ENCODE measurements at regions not wholly inside any gene's neighbourhood (a gene's known extent, or its start where the extent isn't known, plus 50 kb on each side); places are given as distances from the start of the nearest gene placed in this dataset.
"Not testable (repeated sequence)": the region's sequence is repeated elsewhere in the genome, so short reads cannot be mapped to it uniquely, and the experiment has no call there.

DNA sequence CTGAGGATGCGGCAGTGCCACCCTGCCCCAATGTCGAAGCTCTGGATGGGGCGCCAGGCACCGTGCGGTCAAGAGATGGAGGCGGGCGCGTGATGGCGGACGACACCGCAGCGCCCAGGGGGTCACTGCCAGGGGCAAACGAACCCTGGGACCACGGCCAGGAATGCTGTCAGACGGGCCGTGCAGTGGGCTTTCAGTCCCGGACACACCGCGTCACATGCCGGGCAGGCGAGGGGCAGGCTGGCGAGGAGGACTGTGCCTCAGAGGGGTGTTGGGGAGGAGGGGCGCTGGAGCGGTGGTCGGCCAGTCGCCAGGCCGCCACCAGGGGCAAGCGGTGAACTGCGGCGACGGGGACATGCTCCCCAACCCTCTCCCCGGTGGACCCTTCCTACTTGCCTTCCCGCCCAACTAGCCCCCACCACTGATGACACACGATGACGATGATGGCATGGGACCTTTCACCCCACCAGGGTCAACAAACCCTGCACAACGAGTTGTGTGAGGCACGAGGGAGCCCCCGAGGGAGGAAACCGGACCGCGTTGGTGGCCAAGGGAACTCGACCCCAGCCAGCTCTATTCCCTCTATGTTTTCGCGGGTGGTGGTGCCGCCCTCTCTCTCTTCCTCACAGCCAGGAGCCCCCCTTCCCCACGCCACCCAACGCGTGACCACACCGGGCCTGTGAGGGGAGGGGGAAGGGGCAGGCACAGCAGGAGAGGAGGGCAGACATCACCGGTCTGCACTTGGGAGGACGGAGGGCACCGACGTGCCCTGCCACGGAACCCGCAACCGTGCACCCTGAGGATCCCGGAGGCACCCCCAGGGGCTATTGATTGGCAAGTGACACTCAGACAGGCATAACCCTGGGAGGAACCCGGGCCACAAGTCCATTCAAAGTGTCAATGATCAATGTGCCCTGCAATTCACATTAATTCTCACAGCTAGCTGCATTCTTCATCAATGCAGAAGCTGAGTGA is 1960.9 kb upstream of the DEFB115 start:
- no peak for DNase-seq (ENCODE audit: low read depth)

DNA sequence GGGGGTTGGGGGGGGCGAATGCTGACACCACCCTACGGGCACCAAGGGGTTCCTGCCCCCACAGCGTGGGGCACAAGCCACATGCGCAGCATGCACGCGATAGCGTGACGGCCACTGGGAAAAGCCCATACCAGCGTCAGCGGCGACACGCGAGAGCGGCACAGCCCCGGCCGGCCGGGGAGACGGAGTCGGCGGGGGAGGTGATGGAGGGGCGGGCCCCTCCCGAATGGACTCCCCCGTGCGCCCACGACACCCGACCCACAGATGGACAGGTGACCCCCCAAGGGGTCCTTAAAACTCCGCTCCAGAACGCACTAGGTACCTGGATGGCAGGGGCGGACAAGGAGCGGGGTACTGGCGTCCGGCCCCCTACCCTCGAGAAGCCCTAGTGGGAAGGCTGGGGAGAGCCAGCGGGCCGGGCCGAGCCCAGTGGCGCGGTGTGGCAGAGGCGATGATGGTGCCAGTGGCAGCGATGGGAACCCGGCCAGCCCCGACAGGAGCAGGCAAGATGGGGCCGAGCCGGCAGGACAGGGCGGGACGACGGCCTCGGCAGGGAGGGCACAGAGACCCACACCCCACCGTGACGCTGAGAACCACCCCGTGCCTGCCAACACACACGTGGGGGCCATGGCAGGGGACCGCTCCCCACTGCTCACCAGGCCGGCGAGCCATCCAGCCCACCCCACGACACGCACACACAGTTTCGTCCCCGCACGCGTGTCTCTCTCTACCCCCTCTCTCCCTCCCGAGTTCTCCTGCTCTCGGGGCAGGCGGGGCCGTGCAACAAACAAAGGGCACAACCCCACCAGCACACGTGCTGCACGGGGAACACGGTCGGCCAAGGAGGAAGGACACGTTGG is 1959.8 kb upstream of the DEFB115 start:
- no peak for DNase-seq (ENCODE audit: low read depth)

DNA sequence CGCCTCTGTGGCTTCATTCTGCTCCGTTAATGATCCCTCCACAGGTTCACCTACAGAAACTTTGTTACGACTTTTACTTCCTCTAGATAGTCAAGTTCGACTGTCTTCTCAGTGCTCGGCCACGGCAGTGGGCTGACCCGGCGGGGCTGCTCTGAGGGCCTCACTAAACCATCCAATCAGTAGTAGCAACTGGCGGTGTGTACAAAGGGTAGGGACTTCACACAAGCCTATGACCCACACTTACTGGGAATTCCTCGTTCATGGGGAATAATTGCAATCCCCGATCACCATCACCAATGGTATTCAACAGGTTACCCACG is 1959.2 kb upstream of the DEFB115 start:
- DNase-seq (ENCODE audit: low read depth): no peak

DNA sequence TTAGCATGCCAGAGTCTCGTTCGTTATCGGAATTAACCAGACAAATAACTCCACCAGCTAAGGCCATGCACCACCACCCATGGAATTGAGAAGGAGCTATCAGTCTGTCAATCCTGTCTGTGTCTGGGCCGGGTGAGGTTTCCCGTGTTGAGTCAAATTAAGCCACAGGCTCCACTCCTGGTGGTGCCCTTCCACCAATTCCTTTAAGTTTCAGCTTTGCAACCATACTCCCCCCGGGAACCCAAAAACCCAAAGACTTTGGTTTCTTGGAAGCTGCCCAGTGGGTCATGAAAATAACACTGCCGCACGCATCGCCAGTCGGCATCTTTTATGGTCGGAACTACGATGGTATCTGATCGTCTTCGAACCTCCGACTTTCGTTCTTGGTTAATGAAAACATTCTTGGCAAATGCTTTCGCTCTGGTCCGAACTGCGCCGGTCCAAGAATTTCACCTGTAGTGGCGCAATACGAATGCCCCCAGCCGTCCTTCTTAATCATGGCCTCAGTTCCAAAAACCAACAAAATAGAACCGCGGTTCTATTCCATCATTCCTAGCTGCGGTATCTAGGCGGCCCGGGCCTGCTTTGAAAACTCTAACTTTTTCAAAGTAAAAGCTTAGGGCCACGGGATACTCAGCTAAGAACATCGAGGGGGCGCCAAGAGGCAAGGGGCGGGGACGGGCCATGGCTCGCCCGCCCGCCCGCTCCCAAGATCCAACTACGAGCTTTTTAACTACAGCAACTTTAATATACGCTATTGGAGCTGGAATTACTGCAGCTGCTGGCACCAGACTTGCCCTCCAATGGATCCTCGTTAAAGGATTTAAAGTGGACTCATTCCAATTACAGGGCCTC is 1958.5 kb upstream of the DEFB115 start:
- DNase-seq (ENCODE audit: low read depth): no peak

DNA sequence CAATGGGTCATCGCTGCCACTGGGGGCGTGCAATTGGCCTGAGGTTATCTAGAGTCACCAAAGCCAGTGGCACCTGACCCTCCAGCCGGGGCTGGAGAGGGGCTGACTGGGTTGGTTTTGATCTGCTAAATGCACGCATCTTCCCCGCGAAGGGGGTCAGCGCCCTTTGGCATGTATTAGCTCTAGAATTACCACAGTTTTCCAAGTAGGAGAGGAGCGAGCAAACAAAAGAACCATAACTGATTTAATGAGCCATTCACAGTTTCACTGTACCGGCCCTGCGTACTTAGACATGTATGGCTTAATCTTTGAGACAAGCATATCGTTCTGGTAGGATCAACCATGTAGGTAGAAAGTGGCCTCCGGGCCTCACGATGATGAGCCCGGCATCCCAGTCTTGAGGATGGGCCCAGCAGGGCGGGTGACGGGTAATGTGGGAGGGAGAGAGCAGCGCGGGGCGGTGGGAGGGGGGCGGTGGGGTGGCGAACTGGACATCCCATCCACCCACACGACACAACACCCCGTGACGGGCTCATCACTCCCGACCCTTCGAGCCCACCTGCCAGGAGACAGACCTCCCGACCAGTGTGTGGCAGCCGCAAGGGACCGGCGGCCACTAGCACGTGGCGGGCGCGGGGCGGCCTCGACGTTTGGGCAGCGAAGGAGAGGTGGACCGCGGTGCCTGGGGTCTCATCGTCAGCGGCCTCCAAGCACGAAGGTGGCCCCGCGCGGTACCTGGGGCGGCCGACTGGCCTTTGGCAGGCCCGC is 1957.5 kb upstream of the DEFB115 start:
- no peak for DNase-seq (ENCODE audit: low read depth)

DNA sequence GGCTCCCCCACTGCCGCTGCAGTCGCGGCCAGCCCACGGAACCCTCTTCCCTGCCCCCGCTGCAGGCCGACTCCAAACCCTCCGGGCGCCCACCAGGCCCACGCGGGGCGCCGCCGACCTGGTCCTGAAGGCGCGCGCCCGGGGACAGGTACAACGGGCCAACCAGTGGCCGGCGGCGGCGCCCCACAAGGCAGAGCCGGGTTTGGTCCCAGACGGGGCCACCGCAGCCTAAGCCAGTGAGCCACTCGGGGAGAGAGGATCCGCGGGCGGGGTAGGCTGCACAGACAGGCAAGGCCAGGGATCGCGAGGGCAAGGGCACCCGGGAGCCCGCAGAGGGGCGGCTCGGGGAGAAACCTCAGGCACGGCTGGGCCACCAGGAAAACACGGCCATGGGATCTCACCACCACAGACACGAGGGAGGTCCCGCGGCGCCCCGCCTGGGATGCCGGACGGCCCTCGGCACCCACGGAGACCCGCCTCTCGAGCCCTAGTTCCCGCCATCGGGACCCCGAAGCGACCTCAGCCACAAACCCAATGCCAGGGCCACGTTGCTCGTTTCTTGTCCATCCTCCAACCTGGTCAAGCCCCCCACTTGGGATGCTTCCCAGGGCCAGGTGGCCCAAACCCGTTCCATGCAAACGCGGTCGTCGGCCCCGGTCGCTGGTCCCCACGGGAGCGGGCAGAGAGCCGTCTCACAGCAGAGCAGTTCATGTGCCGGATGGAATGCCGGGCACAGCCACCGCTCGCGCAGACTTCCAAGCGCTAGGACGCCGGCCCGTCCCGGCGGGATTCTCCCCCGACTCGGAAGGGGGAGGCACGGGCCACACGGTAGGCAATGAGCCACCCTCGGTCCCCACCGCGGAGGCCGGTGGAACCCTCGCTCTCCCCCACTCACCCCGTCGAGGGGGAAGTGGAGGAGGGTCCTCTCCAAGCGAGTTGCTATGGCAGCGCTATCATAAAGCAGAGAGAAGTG is 1956.6 kb upstream of the DEFB115 start:
- no peak for DNase-seq (ENCODE audit: low read depth)

DNA sequence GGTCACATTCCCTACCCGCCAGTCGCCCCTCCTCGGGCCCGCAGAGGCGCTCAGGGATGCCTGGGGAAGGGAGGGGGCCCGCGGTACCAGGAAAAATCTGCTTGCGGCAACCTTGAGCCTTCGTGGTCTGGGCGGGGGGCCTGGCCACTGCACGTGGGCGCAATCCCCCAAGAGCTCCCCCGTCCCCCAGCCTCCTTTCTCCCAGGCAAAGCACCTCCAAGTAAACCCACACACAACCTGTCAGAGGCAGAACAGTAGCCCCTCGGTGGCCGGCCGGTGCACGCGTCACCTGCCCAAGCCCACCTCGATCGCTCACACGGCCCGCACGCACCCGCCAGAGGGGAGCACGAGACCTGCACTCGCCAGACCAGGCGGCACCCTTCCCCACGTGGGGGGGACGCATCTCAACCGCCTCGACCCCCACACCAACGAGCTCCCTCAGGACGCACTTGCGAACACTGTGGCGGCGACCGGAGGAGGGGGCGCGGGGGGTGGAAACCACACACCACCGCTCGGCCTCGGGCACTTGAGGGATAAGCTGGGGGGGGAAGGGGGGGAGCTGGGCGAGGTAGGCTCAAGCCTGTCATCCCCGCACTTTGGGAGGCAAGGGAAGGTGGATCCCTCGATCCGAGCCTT is 1955.7 kb upstream of the DEFB115 start:
- DNase-seq (ENCODE audit: low read depth): no peak

DNA sequence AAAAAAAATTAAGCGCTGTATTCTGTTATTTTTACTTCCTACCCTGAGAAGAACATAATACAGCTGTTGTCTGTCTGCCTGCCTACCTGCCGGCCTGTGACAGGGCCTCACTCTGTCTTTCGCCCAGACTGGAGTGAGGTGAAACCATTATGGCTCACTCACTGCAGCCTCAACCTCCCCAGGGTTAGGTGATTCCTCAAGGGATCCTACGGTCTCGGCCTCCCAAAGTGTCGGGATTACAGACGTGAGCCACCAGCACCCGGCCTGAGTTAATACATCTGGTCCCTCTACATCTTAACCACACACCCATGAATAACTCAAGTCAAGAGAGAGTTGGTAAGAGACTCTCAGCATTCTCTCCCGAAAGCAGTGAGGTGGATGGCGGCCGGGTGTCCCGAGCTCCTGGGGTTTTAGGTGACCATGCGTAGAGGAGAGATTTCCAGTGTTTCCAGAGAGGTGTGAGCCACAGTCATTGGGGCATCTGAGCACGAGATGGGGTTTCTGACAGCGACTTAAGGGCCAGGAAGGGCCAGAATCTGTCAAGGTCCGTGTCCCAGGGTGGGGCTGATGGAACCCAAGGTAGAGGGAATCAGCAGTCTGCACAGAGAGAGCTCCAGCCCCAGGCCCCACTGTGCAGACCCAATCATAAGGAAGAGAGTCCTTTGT is 1954.4 kb upstream of the DEFB115 start:
- no peak for DNase-seq (ENCODE audit: low read depth)

DNA sequence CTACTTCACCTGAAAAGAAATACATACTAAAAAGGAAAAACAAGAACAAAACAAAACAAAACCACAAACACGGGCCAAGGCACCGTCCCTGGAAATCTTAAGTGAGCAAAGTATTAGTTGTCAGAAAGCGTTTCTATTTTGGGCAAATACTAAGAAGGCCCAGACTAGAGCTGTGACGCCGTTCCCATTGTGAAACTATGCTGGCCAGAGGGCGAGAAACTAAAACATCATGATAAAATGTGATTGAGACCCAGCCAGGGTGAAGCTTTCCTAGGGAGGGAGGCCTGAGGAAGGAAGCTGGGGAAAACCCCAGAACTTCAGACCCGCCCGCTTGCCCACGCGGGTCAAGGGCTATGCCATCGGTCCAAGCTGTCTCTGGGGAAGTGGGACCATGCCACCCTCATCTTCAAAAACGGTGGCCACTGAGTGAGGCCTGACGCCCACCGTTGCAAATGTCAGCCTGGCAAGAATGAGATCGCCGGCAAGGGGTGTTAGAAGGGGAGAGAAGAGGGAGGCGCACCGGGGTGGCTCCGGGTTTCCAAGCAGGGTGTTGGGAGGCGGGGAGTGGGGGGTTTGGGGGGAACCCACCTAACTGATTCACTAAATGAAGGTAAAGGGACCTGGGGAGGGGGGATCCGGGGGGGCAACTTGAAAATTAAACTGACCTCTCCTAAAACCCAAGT is 1950.9 kb upstream of the DEFB115 start:
- no peak for DNase-seq (ENCODE audit: low read depth)

DNA sequence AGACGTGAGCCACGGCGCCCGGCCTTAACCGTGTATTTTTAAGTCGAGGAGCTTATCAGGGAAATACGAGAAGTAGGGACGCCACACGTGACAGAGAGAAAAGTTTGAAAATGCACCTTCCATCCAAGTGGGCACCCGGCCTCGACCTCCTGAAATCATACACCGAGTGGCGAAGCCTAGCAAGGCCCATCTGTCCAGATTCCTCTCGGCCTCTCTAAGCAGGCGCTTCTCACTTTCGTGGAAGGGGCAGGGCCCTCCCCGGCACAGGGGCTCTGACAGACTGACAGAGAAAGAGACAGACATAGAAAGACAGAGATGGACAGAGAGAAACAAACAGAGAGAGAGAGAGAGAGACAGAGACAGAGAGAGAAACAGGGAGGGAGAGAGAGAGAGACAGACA is 1950.0 kb upstream of the DEFB115 start:
- not testable (repeated sequence) for DNase-seq (ENCODE audit: low read depth)

DNA sequence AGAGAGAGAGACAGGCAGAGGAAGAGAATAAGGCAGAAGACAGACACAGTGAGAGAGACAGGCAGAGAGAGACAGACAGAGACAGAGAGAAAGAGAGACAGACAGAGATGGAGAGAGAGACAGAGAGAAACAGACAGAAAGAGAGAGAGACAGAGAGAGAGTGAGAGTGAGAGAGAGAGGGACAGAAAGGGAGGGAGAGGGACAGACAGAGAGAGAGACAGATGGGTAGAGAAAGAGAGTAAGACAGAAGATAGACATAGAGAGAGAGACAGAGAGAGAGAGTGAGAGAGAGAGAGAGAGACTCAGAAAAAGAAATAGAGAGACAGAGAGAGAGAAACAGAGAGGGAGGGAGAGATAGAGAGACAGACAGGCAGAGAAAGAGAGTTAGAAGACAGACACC is 1948.5 kb upstream of the DEFB115 start:
- not testable (repeated sequence) for DNase-seq (ENCODE audit: low read depth)

DNA sequence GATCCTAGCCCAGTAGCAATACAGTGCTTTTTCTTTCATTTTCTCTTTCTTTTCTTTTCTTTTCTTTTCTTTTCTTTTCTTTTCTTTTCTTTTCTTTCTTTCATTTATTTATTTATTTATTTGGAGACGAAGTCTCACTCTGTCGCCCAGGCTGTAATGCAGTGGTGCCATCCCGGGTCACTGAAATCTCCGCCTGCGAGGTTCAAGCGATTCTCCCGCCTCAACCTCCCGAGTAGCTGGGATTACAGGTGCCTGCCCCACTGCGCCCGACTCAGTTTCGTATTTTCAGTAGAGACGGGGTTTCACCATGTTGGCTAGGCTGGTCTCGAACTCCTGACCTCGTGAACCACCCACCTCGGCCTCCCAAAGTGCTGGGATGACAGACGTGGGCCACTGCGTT is 1948.0 kb upstream of the DEFB115 start:
- not testable (repeated sequence) for DNase-seq (ENCODE audit: low read depth)

DNA sequence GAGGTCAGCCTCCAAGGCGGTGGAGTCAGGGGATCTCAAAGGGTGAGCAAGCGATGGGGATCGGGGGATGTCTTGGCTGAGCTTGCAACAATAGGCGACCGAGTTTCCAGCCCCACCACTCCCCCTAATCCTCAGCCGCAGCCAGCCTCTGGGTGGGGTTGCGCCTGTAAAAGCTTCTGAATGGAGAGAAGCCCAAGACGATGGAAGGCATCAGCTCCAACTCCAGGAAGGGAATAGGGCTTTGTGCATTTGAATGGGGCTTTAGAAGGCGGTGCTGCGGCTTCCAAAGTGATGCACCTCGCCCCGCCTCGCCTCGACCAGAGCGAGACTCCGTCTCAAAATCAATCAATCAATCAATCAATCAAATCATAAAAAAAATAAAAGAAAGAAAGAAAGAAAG is 1946.4 kb upstream of the DEFB115 start:
- not testable (repeated sequence) for DNase-seq (ENCODE audit: low read depth)

DNA sequence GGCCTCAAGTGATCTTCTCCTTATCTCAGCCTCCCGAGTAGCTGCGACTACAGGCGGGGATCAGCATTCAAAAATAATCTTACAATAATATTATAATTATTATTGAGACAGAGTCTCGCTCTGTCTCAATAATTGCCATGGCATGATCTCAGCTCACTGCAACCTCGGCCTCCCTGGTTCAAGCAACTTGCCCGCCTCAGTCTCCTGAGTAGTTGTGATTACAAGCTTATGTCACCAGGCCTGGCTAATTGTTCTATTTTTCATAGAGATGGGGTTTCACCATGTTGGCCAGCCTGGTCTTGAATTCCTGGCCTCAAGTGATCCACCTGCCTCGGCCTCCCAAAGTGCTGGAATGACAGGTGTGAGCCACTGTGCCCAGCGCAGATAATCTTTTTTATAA is 1944.8 kb upstream of the DEFB115 start:
- DNase-seq (ENCODE audit: low read depth): not testable (repeated sequence)

DNA sequence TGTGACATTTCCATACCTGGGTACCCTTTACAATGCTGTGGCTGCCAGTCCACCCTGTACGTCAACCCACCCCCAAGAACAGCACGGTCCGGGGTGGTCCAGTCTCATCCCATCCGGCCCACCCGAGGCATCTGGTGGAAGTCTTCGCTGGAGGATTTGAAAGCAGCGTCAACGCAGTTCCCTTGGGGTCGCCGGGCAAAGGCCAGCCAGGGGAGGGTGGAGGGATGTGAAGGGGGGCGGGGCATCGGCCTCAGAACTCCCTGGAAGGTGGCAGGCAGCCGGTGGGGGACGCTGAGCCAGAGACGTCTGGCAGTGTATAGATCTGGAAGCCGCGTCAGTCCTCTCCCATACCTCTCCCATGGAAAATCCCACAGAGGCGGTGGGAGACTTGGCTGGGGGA is 1944.0 kb upstream of the DEFB115 start:
- DNase-seq (ENCODE audit: low read depth): no peak

DNA sequence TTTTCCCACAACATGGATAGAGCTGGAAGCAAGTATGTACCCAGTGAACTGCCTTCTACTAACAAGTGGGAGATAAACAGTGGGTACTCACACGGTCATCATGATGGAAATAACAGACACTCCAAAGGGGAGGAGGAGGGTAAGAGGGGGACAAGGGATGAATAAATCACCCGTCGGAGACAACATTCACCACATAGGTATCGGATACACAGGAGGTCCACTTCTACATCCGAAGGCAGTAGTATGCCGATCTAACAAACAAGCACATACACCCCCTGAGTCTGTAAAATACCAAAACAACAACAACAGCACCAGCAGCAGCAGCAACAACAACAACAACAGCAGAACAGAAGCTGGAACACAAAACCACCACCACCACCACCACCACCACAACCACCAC is 1943.2 kb upstream of the DEFB115 start:
- no peak for DNase-seq (ENCODE audit: low read depth)

DNA sequence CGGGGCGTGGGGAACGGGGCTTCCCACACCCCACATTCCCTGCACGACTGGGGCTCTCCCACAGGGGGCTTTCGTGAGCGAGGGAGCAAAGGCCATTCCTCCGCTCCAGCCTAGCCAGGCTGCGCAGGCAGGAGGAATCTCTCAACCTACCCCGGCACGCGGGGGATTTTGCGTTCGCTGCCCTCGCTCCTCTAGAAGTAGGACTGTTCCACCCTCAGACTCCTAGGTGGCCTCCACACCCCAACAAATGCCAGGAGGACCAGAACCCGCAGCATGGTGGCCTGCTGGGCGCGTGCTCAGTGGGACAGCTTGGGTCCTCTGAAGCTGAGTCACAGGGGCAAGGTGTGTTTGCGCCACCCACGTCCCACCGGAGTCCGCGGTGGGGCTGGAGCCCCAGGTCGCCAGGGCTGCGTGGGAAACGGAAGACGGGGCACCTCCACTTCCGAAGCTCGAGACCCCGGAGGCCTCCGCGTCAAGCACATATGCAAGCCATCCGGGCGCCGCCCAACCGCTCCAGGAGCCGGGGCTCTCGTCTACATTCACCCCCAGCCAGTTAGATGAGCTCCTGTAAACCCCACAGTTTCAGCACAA is 1938.5 kb upstream of the DEFB115 start:
- no peak for DNase-seq (ENCODE audit: low read depth)

DNA sequence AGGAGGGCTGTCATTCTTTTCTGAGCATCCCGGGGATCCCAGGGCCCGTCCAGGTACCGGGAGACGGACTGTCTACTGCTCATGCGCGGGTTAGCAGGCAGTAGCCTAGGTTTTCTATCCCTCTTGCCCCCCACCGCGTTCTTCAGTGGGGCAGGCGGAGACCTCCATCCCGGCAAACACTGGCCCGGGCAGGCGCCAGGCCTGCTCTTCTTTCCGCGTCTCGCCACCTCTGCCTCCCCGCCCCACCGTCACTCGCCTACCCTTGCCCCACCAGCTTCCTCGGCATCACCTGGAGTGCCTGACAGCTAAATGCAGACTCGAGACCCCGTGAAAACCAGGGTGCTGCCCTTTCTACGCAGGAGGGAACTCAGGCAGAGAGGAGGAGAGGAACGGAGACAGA is 1937.7 kb upstream of the DEFB115 start:
- no peak for DNase-seq (ENCODE audit: low read depth)
